KG1 (cell line): ENCODE measurements at regions not wholly inside any gene's neighbourhood (a gene's known extent, or its start where the extent isn't known, plus 50 kb on each side); places are given as distances from the start of the nearest gene placed in this dataset.

Experiments used
- DNase-seq: peaks from one replicate; lab custom pipeline; 2025; lab: John Stamatoyannopoulos, UW

- DNase-seq, result no peak
These were observed 269.5 kb downstream of the MAP2K4 start for GRCh38 chr17:12290207-12290606.

GRCh38 chr17:12296209-12296625 lies 275.5 kb downstream of the MAP2K4 start:
- no peak for DNase-seq

GRCh38 chr17:12301551-12301950 lies 280.9 kb downstream of the MAP2K4 start:
- no peak for DNase-seq

- DNase-seq, result no peak
These were observed 282.0 kb downstream of the MAP2K4 start for GRCh38 chr17:12302711-12303110.

- no peak for DNase-seq
These were observed 290.1 kb downstream of the MAP2K4 start for GRCh38 chr17:12310811-12311210.

GRCh38 chr17:12312692-12313091 lies 292.0 kb downstream of the MAP2K4 start:
- DNase-seq, result no peak

- DNase-seq, result no peak
These were observed 293.1 kb downstream of the MAP2K4 start for GRCh38 chr17:12313786-12314185.

GRCh38 chr17:12316021-12316420 lies 295.3 kb downstream of the MAP2K4 start:
- no peak for DNase-seq

- no peak for DNase-seq
These were observed 298.0 kb downstream of the MAP2K4 start for GRCh38 chr17:12318571-12319266.

GRCh38 chr17:12320286-12320685 lies 299.6 kb downstream of the MAP2K4 start:
- no peak for DNase-seq

GRCh38 chr17:12328204-12328603 lies 307.5 kb downstream of the MAP2K4 start:
- no peak for DNase-seq

GRCh38 chr17:12330456-12330855 lies 309.8 kb downstream of the MAP2K4 start:
- DNase-seq, result no peak

- DNase-seq, result no peak
These were observed 320.7 kb downstream of the MAP2K4 start for GRCh38 chr17:12341328-12341727.

GRCh38 chr17:12342161-12342560 lies 321.5 kb downstream of the MAP2K4 start:
- DNase-seq, result no peak

- no peak for DNase-seq
These were observed 322.1 kb downstream of the MAP2K4 start for GRCh38 chr17:12342609-12343435.

- DNase-seq, result no peak
These were observed 317.2 kb upstream of the MYOCD start for GRCh38 chr17:12348476-12348875.

- DNase-seq, result no peak
These were observed 316.4 kb upstream of the MYOCD start for GRCh38 chr17:12349297-12349696.

GRCh38 chr17:12352127-12352526 lies 313.6 kb upstream of the MYOCD start:
- no peak for DNase-seq

GRCh38 chr17:12357600-12357999 lies 308.1 kb upstream of the MYOCD start:
- no peak for DNase-seq

- no peak for DNase-seq
These were observed 307.2 kb upstream of the MYOCD start for GRCh38 chr17:12358477-12358876.

- DNase-seq, result no peak
These were observed 302.7 kb upstream of the MYOCD start for GRCh38 chr17:12362853-12363455.

GRCh38 chr17:12365805-12366204 lies 299.9 kb upstream of the MYOCD start:
- no peak for DNase-seq

- no peak for DNase-seq
These were observed 296.6 kb upstream of the MYOCD start for GRCh38 chr17:12369065-12369464.
